ENCODE measurements at regions not wholly inside any gene's neighbourhood (a gene's known extent, or its start where the extent isn't known, plus 50 kb on each side); places are given as distances from the start of the nearest gene placed in this dataset.

- DNase-seq (ENCODE audit: low read depth in 4 of 4, low spot score in 2 of 4) = no peak
Measured at GRCh38 chr1:232484856-232485255, 145.1 kb downstream of the SIPA1L2 start.

DNA sequence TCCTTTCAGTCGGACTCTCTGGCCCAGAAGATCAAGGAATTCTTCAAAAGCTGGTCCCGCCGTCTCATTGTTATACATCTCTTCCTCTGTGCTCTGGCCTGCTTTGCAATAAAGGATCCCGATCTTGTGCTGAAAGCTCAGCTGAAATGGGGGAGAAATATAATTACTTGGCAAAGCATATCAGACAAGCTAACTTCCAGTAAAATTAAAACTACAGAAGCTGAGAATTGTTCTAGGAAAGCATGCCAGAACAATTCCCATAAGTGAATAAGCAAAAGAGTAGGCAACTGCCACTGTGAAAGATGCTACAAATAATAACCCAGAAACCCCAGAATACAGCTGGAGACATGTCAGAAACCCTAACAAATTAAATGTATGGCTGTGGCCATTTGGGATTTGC is 146.1 kb downstream of the SIPA1L2 start:
- DNase-seq (ENCODE audit: low read depth in 4 of 4, low spot score in 2 of 4) = no peak

DNA sequence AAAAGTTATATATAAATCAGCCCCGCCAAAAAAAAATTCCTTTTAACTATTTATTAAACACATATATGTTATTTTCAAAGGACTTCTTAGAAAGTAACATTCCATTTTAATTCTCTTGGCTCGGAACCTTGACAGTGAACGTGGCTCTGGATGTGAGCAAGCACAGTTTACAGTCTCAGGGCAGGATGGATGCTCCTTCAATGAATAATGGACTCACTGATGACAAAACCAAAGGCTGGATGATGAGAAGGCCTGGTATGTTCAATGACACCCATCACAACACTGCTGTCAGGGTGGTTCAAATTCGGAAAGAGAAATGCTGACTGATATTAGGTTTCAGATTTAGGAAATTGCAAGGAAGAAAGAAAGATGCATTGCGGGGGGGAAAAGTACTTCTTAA is 148.8 kb downstream of the SIPA1L2 start:
- DNase-seq (ENCODE audit: low read depth in 4 of 4, low spot score in 2 of 4) = no peak

DNA sequence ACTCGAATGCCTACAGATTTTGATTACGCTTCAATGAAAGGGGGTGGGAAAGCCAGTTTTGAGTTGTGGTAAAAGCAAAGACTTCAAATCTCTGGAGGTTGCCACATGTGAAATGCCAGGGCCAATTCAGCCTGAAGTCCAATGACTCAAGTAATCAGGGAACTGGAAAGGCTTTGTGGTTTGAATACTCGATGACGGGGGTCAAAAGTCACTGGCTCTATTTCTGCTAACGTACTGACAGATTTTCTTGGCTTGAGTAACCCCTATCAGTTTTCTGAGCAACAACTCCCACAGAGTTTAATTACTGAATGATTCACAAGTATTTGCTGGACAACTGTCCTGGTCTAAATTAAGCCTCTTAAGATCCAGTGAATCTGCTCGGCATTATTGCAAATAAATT is 152.2 kb downstream of the SIPA1L2 start:
- peak in 1 of 4 donors; percentile 36 for DNase-seq (ENCODE audit: low read depth in 4 of 4, low spot score in 2 of 4)

GRCh38 chr1:232476538-232476950 is 153.4 kb downstream of the SIPA1L2 start:
- no peak for DNase-seq (ENCODE audit: low read depth in 4 of 4, low spot score in 2 of 4)

DNA sequence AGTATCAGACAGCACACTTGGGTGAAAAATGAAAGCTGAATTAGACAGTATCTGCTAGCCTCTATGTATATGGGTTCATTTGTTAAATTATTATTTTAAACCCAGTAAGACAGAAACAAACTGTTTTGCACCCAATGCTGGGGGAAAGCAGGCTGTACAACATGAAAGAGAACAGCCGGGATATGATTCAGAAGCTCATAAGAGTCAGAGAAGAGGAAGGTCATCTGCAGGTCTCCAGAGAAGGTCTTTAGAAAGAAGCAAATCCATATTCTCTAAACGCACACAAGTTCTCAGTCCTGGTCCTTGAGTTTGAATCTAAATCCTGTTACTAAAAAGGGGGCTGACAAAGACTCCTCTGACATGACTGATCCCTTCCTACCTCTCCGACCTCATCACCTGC is 155.1 kb downstream of the SIPA1L2 start:
- DNase-seq (ENCODE audit: low read depth in 4 of 4, low spot score in 2 of 4) = no peak

DNA sequence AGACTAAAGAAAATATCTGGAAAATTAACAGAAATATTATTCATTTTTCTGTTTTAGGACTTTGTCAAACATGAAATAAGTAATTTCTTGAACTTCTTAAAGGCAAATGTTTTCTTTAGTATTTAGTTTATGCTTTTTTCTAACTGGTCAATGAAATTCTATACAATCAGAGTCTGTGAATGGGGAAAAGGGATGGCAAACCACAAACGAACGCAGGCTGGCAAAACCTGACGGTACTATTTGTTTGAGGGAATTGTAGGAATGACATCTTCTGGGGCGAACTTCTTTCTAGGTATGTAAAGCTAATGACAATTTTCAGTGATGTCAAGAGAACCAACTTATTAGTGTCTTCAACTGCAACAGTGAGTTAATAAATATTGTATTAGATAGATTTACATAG is 156.0 kb downstream of the SIPA1L2 start:
- no peak for DNase-seq (ENCODE audit: low read depth in 4 of 4, low spot score in 2 of 4)

- DNase-seq (ENCODE audit: low read depth in 4 of 4, low spot score in 2 of 4) = no peak
Measured at GRCh38 chr1:232473324-232473723, 156.6 kb downstream of the SIPA1L2 start.

GRCh38 chr1:232472485-232473041 is 157.4 kb downstream of the SIPA1L2 start:
- no peak for DNase-seq (ENCODE audit: low read depth in 4 of 4, low spot score in 2 of 4)

GRCh38 chr1:232471250-232471649 is 158.7 kb downstream of the SIPA1L2 start:
- no peak for DNase-seq (ENCODE audit: low read depth in 4 of 4, low spot score in 2 of 4)

DNA sequence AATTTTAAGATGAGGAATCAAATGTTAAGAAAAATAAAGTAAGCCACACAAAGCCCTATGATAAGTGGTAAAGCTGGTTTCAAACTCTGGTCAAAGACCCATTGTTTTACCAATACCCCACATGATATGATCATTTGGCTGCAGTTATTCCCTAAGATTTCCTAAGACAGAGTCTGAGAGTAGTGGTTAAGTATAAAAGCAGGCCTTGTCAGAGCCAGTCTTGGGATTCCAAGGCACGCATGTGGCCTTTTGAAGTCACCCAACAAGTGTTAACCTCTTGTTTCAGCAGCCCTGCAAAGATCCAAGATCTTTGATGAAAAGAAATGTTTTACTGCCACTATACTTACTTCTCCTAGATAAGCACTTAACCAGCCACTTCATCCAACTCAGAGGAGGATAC is 159.2 kb downstream of the SIPA1L2 start:
- no peak for DNase-seq (ENCODE audit: low read depth in 4 of 4, low spot score in 2 of 4)

GRCh38 chr1:232468249-232468648 is 161.7 kb downstream of the SIPA1L2 start:
- DNase-seq (ENCODE audit: low read depth in 4 of 4, low spot score in 2 of 4) = no peak

DNA sequence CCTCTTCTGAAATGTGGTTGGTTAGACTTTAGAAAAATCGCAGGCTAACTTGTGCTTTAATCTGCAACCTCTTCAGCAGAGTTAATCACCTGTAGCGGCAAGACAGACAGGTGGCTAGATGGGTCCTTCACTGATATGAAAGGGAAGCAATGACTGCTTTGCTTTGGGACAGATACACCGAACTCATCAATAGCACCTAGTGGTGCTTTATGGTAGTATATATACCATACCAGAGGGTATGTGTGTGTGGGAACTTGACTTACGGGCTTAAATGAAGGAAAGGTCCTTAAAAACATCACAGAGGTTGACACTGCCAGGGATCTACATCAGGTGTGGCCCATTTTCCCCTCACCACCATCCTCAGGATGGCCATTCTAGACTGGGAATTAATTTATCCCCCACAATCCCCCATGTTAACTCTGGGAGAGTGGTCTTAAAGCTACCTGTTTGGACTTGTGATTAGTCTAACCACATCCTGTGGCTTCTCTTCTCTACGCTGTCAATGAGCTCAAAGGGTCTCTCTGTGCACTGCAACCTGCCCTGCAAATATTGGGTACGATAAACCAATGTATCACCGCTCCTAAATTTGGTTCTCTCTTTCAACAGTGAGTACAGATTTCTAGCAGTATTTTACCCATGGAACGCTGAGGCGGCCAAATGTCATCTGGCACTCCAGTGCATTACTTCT is 162.7 kb downstream of the SIPA1L2 start:
- DNase-seq (ENCODE audit: low read depth in 4 of 4, low spot score in 2 of 4) = no peak

DNA sequence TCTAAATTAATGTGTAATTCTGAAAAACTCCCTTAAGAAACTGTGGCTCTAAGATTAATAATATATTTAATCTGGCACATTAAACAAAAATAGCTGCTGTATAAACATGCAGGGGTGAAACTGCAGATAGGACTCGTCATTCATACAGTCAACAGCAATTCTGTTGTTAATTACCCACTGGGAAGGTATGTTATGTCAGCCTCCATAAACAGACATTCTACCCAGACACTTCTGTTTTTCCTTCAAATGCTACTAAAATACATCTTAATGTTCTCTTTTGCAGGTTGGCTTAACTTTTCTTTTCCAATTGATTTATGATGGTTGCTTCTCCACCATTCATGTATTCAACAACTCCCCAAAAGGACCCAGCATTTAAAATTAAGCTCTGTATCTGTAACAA is 165.6 kb downstream of the SIPA1L2 start:
- DNase-seq (ENCODE audit: low read depth in 4 of 4, low spot score in 2 of 4) = no peak

DNA sequence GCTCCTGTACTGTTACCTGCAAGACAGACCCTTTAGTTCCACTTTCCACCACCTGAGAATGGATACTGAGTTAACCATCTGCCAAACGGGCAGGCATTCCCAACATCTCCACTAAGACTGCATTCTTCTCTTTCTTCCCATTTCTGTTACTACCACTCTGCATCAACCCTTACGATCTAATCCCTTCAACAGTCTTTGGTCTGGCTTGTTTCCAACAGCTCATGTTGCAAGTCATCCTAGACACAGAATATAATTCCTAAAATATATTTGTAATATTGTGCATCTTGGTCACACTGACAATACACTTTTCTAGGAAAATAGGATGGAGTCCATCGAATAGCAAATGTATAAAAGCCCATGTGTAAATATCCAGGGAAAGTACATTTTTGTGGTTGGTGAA is 166.7 kb downstream of the SIPA1L2 start:
- DNase-seq (ENCODE audit: low read depth in 4 of 4, low spot score in 2 of 4) = no peak

- no peak for DNase-seq (ENCODE audit: low read depth in 4 of 4, low spot score in 2 of 4)
Measured at GRCh38 chr1:232462213-232462612, 167.7 kb downstream of the SIPA1L2 start.

GRCh38 chr1:232459826-232460225 is 170.1 kb downstream of the SIPA1L2 start:
- DNase-seq (ENCODE audit: low read depth in 4 of 4, low spot score in 2 of 4) = no peak

DNA sequence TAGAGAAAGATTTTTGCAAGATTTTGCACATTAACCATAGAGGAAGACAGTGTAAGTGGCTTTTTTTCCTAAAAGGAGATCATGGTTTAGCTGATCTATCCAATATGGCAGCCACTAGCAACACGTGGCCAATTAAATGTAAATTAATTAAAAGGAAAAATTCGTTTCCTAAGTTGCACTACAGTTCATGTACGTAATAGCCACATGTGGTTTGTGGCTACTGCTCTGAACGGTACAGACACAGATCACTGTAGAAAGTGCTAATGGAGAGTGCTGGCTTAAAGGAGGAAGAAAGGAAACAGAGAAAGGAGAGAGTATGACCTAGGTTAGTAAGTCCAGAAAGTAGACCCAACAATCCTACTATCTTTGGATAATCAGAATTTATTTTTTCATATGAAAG is 170.8 kb downstream of the SIPA1L2 start:
- no peak for DNase-seq (ENCODE audit: low read depth in 4 of 4, low spot score in 2 of 4)

- DNase-seq (ENCODE audit: low read depth in 4 of 4, low spot score in 2 of 4) = no peak
Measured at GRCh38 chr1:232457595-232457994, 172.3 kb downstream of the SIPA1L2 start.

- DNase-seq (ENCODE audit: low read depth in 4 of 4, low spot score in 2 of 4) = no peak
Measured at GRCh38 chr1:232456714-232457113, 173.2 kb downstream of the SIPA1L2 start.

DNA sequence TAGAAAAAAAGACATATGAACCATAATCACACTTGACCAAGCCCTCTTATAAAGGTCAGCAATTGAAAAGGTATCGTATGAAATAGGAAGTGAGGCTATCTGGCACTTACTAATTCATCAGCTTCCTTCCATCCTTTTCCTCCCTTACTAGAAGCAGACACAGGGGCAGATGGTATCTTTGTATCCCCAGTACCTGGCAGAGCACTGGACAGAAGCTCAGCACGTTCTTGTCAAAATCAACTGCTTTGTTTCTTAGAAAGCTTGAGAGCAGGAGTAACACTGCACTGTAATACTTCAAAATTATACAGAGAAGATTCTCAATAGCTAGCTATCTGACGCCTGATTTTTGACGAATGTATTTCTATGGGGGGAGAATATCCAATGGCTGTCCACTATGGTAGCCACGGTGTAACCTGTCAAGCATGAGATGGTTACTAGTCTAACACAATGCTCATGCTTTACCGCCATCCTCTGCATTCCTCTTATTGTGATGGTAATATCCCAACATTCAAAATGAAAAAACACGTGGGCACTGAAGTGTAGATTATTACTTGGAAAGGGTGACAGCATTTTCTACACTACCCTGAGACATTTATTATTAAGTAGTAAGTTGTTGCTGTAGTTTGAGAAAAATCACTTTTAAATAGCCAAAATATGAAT is 175.6 kb downstream of the SIPA1L2 start:
- no peak for DNase-seq (ENCODE audit: low read depth in 4 of 4, low spot score in 2 of 4)

GRCh38 chr1:232452736-232453440 is 177.0 kb downstream of the SIPA1L2 start:
- DNase-seq (ENCODE audit: low read depth in 4 of 4, low spot score in 2 of 4) = no peak
